HL-60 (cell line): ENCODE measurements at regions not wholly inside any gene's neighbourhood (a gene's known extent, or its start where the extent isn't known, plus 50 kb on each side); places are given as distances from the start of the nearest gene placed in this dataset.

Experiments
- DNase-seq, 2 experiments: peaks; one replicate each; pipeline ENCODE4 v3.0.0-alpha.2; 2010 to 2020; ENCODE audit warnings: low read depth in 1 of 2, low spot score in 1 of 2
- H3K27ac ChIP-seq: fragments of 250-450 bp; sonication (Bioruptor Pico); replicated peaks from 2 replicates; pipeline ENCODE4 v1.5.1; 2020; ENCODE audit warnings: mild to moderate bottlenecking, moderate library complexity
- H3K27me3 ChIP-seq: fragments of 250-450 bp; sonication (Bioruptor Pico); 2 replicates; pipeline ENCODE4 v1.5.1; 2021; ENCODE audit warnings: mild to moderate bottlenecking, moderate library complexity; ENCODE audit not compliant: insufficient read depth, poor library complexity, severe bottlenecking
- H3K4me3 ChIP-seq: replicated peaks from 2 replicates; pipeline ENCODE4 v1.5.1; 2011; ENCODE audit warnings: mild to moderate bottlenecking, control low read depth, low read length; ENCODE audit not compliant: insufficient read depth
- CTCF ChIP-seq: IDR thresholded peaks from one replicate; pipeline ENCODE4 v1.5.1; 2011; ENCODE audit warnings: low read length, control low read depth, inconsistent platforms; ENCODE audit not compliant: insufficient read depth
- GABPA ChIP-seq: IDR thresholded peaks from 2 replicates; pipeline ENCODE4 v1.6.1; 2012; ENCODE audit warnings: low read depth
- POLR2AphosphoS5 ChIP-seq: IDR thresholded peaks from 2 replicates; pipeline ENCODE4 v1.6.1; 2012; ENCODE audit warnings: low read depth
- SPI1 ChIP-seq: IDR thresholded peaks from 2 replicates; pipeline ENCODE4 v1.6.1; 2012; ENCODE audit warnings: low read depth, mild to moderate bottlenecking, borderline replicate concordance
- TF ChIP-seq, protein P1 (sequence below): IDR thresholded peaks from 2 replicates; pipeline ENCODE4 v1.6.1; 2012; ENCODE audit warnings: low read depth; ENCODE audit not compliant: insufficient replicate concordance

- H3K4me3 ChIP-seq, result no peak overlapping the region
- H3K27me3 ChIP-seq, result no peaks in the 10 kb centered on the region
- no peak for DNase-seq
Measured at GRCh38 chr4:22587253-22587652, 71.4 kb upstream of the ADGRA3 start.

DNA sequence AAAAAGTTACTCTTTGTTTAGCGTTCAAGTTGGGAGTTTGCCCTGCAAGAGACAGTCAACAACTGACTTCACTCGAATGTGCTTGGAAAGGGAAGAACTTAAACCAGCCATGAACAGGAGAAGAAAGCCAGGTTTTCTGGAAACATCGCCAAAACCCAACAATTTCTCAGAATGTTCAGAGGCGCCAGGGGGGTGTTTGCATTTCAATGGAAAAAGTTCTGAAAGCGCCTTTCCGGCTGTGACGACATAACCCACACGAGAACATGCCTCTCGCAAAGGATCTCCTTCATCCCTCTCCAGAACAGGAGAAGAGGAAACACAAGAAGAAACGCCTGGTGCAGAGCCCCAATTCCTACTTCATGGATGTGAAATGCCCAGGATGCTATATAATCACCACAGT, 78.1 kb upstream of the ADGRA3 start:
- H3K27ac ChIP-seq, result no peak overlapping the region
- H3K27me3 ChIP-seq, result no peaks in the 10 kb centered on the region
- TF ChIP-seq CTCF (no peak), SPI1 (no peak), POLR2AphosphoS5 (no peak), GABPA (no peak)
- TF ChIP-seq, protein P1, sequence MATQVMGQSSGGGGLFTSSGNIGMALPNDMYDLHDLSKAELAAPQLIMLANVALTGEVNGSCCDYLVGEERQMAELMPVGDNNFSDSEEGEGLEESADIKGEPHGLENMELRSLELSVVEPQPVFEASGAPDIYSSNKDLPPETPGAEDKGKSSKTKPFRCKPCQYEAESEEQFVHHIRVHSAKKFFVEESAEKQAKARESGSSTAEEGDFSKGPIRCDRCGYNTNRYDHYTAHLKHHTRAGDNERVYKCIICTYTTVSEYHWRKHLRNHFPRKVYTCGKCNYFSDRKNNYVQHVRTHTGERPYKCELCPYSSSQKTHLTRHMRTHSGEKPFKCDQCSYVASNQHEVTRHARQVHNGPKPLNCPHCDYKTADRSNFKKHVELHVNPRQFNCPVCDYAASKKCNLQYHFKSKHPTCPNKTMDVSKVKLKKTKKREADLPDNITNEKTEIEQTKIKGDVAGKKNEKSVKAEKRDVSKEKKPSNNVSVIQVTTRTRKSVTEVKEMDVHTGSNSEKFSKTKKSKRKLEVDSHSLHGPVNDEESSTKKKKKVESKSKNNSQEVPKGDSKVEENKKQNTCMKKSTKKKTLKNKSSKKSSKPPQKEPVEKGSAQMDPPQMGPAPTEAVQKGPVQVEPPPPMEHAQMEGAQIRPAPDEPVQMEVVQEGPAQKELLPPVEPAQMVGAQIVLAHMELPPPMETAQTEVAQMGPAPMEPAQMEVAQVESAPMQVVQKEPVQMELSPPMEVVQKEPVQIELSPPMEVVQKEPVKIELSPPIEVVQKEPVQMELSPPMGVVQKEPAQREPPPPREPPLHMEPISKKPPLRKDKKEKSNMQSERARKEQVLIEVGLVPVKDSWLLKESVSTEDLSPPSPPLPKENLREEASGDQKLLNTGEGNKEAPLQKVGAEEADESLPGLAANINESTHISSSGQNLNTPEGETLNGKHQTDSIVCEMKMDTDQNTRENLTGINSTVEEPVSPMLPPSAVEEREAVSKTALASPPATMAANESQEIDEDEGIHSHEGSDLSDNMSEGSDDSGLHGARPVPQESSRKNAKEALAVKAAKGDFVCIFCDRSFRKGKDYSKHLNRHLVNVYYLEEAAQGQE, result no peak
- DNase-seq, result no peak
- H3K4me3 ChIP-seq, result no peak overlapping the region

More at GRCh38 chr4:22587253-22587652, 71.4 kb upstream of the ADGRA3 start:
- H3K27ac ChIP-seq, result no peak overlapping the region
- no peak for TF ChIP-seq POLR2AphosphoS5
- TF ChIP-seq CTCF, result no peak
- no peak for TF ChIP-seq GABPA
- TF ChIP-seq SPI1, result no peak
- TF ChIP-seq, protein P1, result no peak

DNA sequence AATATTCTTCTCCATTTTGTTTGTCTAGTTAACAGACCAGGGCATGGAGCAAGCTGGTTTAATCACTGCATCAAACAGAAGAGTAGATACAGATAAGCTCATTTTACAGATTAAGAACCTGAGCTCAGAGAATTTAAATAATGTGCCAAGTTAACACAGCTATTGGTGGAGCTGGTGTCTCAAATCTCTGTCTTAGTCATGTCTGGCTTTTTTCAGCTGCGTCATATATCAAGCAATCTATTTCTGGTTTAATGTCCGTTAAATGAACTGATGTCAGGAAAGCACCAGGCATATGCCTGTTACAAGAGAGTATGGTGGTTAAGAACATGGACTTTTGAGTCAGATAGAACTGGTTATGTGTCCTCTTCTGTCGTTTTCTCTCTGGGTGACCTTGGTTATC, 79.8 kb upstream of the ADGRA3 start:
- Histone ChIP-seq H3K4me3 (no peak overlapping the region), H3K27ac (no peak overlapping the region), H3K27me3 (no peaks in the 10 kb centered on the region)
- TF ChIP-seq SPI1 (no peak), POLR2AphosphoS5 (no peak), CTCF (no peak), GABPA (no peak)
- TF ChIP-seq, protein P1, result no peak
- no peak for DNase-seq
